GM18909 (cell line): ENCODE measurements at regions not wholly inside any gene's neighbourhood (a gene's known extent, or its start where the extent isn't known, plus 50 kb on each side); places are given as distances from the start of the nearest gene placed in this dataset.

Experiments used
- ATAC-seq: cut with Tn5 transposase; IDR thresholded peaks from one replicate; pipeline ENCODE4 v1.9.1; 2021; ENCODE audit warnings: mild to moderate bottlenecking; ENCODE audit not compliant: unreplicated experiment, poor library complexity

- ATAC-seq, result no peak
These were observed 108.8 kb upstream of the CDK1 start for GRCh38 chr10:60669501-60669900.

- no peak for ATAC-seq
These were observed 112.1 kb upstream of the CDK1 start for GRCh38 chr10:60666221-60666620.

GRCh38 chr10:60664859-60665258 is 113.4 kb upstream of the CDK1 start:
- no peak for ATAC-seq

GRCh38 chr10:60663850-60664249 is 114.4 kb upstream of the CDK1 start:
- ATAC-seq, result no peak

- no peak for ATAC-seq
These were observed 115.2 kb upstream of the CDK1 start for GRCh38 chr10:60662917-60663614.

- ATAC-seq, result no peak
These were observed 116.6 kb upstream of the CDK1 start for GRCh38 chr10:60661637-60662036.

- ATAC-seq, result no peak
These were observed 117.7 kb upstream of the CDK1 start for GRCh38 chr10:60660625-60661024.

- no peak for ATAC-seq
These were observed 123.3 kb upstream of the CDK1 start for GRCh38 chr10:60654813-60655464.

GRCh38 chr10:60652628-60653027 is 125.7 kb upstream of the CDK1 start:
- peak; percentile 96 for ATAC-seq

- no peak for ATAC-seq
These were observed 127.9 kb upstream of the CDK1 start for GRCh38 chr10:60650378-60650800.

GRCh38 chr10:60649485-60650377 is 128.5 kb upstream of the CDK1 start:
- no peak for ATAC-seq

GRCh38 chr10:60648761-60649160 is 129.5 kb upstream of the CDK1 start:
- no peak for ATAC-seq

- peak; percentile 65 for ATAC-seq
These were observed 131.1 kb upstream of the CDK1 start for GRCh38 chr10:60646966-60647796.

- ATAC-seq, result no peak
These were observed 132.3 kb upstream of the CDK1 start for GRCh38 chr10:60645980-60646379.

- no peak for ATAC-seq
These were observed 133.7 kb upstream of the CDK1 start for GRCh38 chr10:60644436-60645130.

GRCh38 chr10:60643874-60644273 is 134.4 kb upstream of the CDK1 start:
- ATAC-seq, result no peak

GRCh38 chr10:60629332-60629731 is 148.9 kb upstream of the CDK1 start:
- no peak for ATAC-seq

GRCh38 chr10:60627778-60628748 is 150.2 kb upstream of the CDK1 start:
- ATAC-seq, result no peak
